ENCODE measurements at regions not wholly inside any gene's neighbourhood (a gene's known extent, or its start where the extent isn't known, plus 50 kb on each side); places are given as distances from the start of the nearest gene placed in this dataset.

- TF ChIP-seq ZNF70 (CRISPR knock-in tag; IDR thresholded peaks at IDR 0.05) (no peak), TSHZ2 (CRISPR knock-in tag; IDR thresholded peaks at IDR 0.05) (no peak), CSRNP3 (CRISPR knock-in tag; IDR thresholded peaks at IDR 0.05) (no peak)
- no peak for ATAC-seq
Observed at GRCh38 chr5:155827949-155828348, 499.0 kb upstream of the SGCD start.

- ATAC-seq: no peak
- TF ChIP-seq TCF4 (CRISPR knock-in tag; IDR thresholded peaks at IDR 0.05; ENCODE audit: borderline replicate concordance) (no peak), SNAI2 (CRISPR knock-in tag; IDR thresholded peaks at IDR 0.05) (no peak), ZNF70 (CRISPR knock-in tag; IDR thresholded peaks at IDR 0.05) (no peak), ARNTL (CRISPR knock-in tag; IDR thresholded peaks at IDR 0.05; ENCODE audit: borderline replicate concordance, low read depth) (no peak), ZNF565 (CRISPR knock-in tag; conservative IDR thresholded peaks at IDR 0.05; ENCODE audit: low read depth) (no peak), PATZ1 (CRISPR knock-in tag; IDR thresholded peaks at IDR 0.05; ENCODE audit: borderline replicate concordance) (no peak), ZNF8 (CRISPR knock-in tag; IDR thresholded peaks at IDR 0.05) (no peak), CSRNP3 (CRISPR knock-in tag; IDR thresholded peaks at IDR 0.05) (no peak), OSR1 (CRISPR knock-in tag; IDR thresholded peaks at IDR 0.05) (no peak), ZFP30 (CRISPR knock-in tag; IDR thresholded peaks at IDR 0.05) (no peak), RARB (CRISPR knock-in tag; IDR thresholded peaks at IDR 0.05) (no peak), CSDC2 (CRISPR knock-in tag; IDR thresholded peaks at IDR 0.05) (no peak), ZC3H10 (CRISPR knock-in tag; IDR thresholded peaks at IDR 0.05) (no peak), CREB5 (CRISPR knock-in tag; IDR thresholded peaks at IDR 0.05; ENCODE audit: low read depth) (no peak), TOX (CRISPR knock-in tag; IDR thresholded peaks at IDR 0.05; ENCODE audit: borderline replicate concordance) (no peak)
Observed at GRCh38 chr5:155831491-155831890, 495.5 kb upstream of the SGCD start.

GRCh38 chr5:155833287-155833686 is 493.7 kb upstream of the SGCD start:
- no peak for TF ChIP-seq CREB5 (CRISPR knock-in tag; IDR thresholded peaks at IDR 0.05; ENCODE audit: low read depth)
- ATAC-seq: no peak

- TF ChIP-seq TCF4 (CRISPR knock-in tag; IDR thresholded peaks at IDR 0.05; ENCODE audit: borderline replicate concordance) (no peak), ZFP3 (CRISPR knock-in tag; IDR thresholded peaks at IDR 0.05) (no peak)
Observed at GRCh38 chr5:155834271-155834975, 492.5 kb upstream of the SGCD start.

More at GRCh38 chr5:155834271-155834975, 492.5 kb upstream of the SGCD start:
- no peak for ATAC-seq

Measured in SK-N-SH treated with all-trans-retinoic acid at 6 μM for 48 hours (cell line).